Hepatocyte (in vitro differentiated cells): ENCODE measurements at regions not wholly inside any gene's neighbourhood (a gene's known extent, or its start where the extent isn't known, plus 50 kb on each side); places are given as distances from the start of the nearest gene placed in this dataset.

ENCODE experiments used
- CTCF ChIP-seq: fragments of 200-600 bp; sonication (generic); IDR thresholded peaks from 2 replicates; pipeline ENCODE4 v1.5.1; 2016; ENCODE audit warnings: antibody characterized with exemption, mild to moderate bottlenecking; ENCODE audit not compliant: poor library complexity
- EZH2phosphoT487 ChIP-seq: fragments of 200-600 bp; sonication (generic); IDR thresholded peaks from one replicate; pipeline ENCODE4 v1.6.1; 2018; ENCODE audit warnings: antibody characterized with exemption, mild to moderate bottlenecking, low read depth, moderate library complexity; ENCODE audit not compliant: unreplicated experiment, severe bottlenecking

GRCh38 chr3:194984622-194985021, 286.3 kb downstream of the XXYLT1 start:
- no peak for TF ChIP-seq CTCF
- TF ChIP-seq EZH2phosphoT487 = no peak
